T47D (cell line): ENCODE measurements at regions not wholly inside any gene's neighbourhood (a gene's known extent, or its start where the extent isn't known, plus 50 kb on each side); places are given as distances from the start of the nearest gene placed in this dataset.

Source experiments
- DNase-seq, 2 experiments: peaks; one replicate each; pipeline versions ENCODE4 v3.0.0 to v3.0.0-alpha.2; 2011 to 2012; ENCODE audit warnings: low read depth in 1 of 2, low spot score in 1 of 2
- JUND ChIP-seq: IDR thresholded peaks from 2 replicates; pipeline ENCODE4 v1.6.1; 2012; ENCODE audit warnings: low read depth
- in situ Hi-C: cut with HindIII; loops from 2 replicates; pipeline ENCODE4 v1.10.0; 2016; ENCODE audit warnings: low sequenced_read_pairs, low pct_unique_long_range_greater_than_20kb

GRCh38 chr13:60311527-60311926, 85.5 kb upstream of the TDRD3 start:
- DNase-seq, result no peak
- TF ChIP-seq JUND, result no peak
- in situ Hi-C loops, result no loop called here

GRCh38 chr13:60312851-60313505, 84.0 kb upstream of the TDRD3 start:
- DNase-seq, result no peak
- TF ChIP-seq JUND, result no peak
- in situ Hi-C loops, result no loop called here

- TF ChIP-seq JUND, result no peak
- DNase-seq, result no peak
- in situ Hi-C loops, result no loop called here
Measured at GRCh38 chr13:60318186-60318585, 78.8 kb upstream of the TDRD3 start.

- in situ Hi-C loops, result no loop called here
- DNase-seq, result no peak
- no peak for TF ChIP-seq JUND
Measured at GRCh38 chr13:60324131-60324530, 72.9 kb upstream of the TDRD3 start.

GRCh38 chr13:60326273-60326672, 70.7 kb upstream of the TDRD3 start:
- in situ Hi-C loops, result no loop called here
- DNase-seq, result peak in 1 of 2 experiments; percentile 3
- no peak for TF ChIP-seq JUND

GRCh38 chr13:60327511-60327910, 69.5 kb upstream of the TDRD3 start:
- no peak for TF ChIP-seq JUND
- in situ Hi-C loops, result no loop called here
- no peak for DNase-seq

GRCh38 chr13:60328073-60328472, 68.9 kb upstream of the TDRD3 start:
- no peak for DNase-seq
- in situ Hi-C loops, result no loop called here
- no peak for TF ChIP-seq JUND

GRCh38 chr13:60329221-60329923, 67.6 kb upstream of the TDRD3 start:
- in situ Hi-C loops, result no loop called here
- no peak for TF ChIP-seq JUND
- DNase-seq, result peak in 1 of 2 experiments; percentile 62

- no peak for TF ChIP-seq JUND
- in situ Hi-C loops, result no loop called here
- DNase-seq, result no peak
Measured at GRCh38 chr13:60331249-60332012, 65.6 kb upstream of the TDRD3 start.

GRCh38 chr13:60332682-60333081, 64.3 kb upstream of the TDRD3 start:
- DNase-seq, result no peak
- in situ Hi-C loops, result no loop called here
- TF ChIP-seq JUND, result no peak

GRCh38 chr13:60334310-60334709, 62.7 kb upstream of the TDRD3 start:
- DNase-seq, result no peak
- in situ Hi-C loops, result no loop called here
- TF ChIP-seq JUND, result no peak

GRCh38 chr13:60335531-60335930, 61.5 kb upstream of the TDRD3 start:
- in situ Hi-C loops, result no loop called here
- no peak for TF ChIP-seq JUND
- DNase-seq, result peak in 1 of 2 experiments; percentile 28

GRCh38 chr13:60338754-60339153, 58.3 kb upstream of the TDRD3 start:
- no peak for TF ChIP-seq JUND
- DNase-seq, result no peak
- in situ Hi-C loops, result no loop called here
